Stomach (tissue), 8 donors: ENCODE measurements at regions not wholly inside any gene's neighbourhood (a gene's known extent, or its start where the extent isn't known, plus 50 kb on each side); places are given as distances from the start of the nearest gene placed in this dataset.

Experiments
- DNase-seq, 2 donors: peaks; one replicate each; pipeline versions ENCODE4 v3.0.0 to v3.0.0-alpha.2; 2013 to 2019
- H3K27ac ChIP-seq, 5 donors: fragments of 200-600 bp in 4 of 5; sonication (generic) in 4 of 5; one replicate each; pipeline ENCODE4 v1.5.1; 2013 to 2019; ENCODE audit warnings: mild to moderate bottlenecking in 1 of 5, moderate library complexity in 1 of 5
- H3K27me3 ChIP-seq, 3 donors: fragments of 200-600 bp; sonication (generic); one replicate each; pipeline ENCODE4 v1.5.1; 2017 to 2019; ENCODE audit warnings: mixed run types in 1 of 3
- H3K36me3 ChIP-seq, 4 donors: fragments of 200-600 bp; sonication (generic); 1 replicate in 3 of 4; 2 replicates in 1 of 4; pipeline ENCODE4 v1.5.1; 2016 to 2019
- H3K4me1 ChIP-seq, 4 donors: fragments of 200-600 bp; sonication (generic); one replicate each; pipeline ENCODE4 v1.5.1; 2016 to 2019
- H3K4me3 ChIP-seq, 4 donors: fragments of 200-600 bp; sonication (generic) in 3 of 4; one replicate each; pipeline ENCODE4 v1.5.1; 2016 to 2019; ENCODE audit warnings: mild to moderate bottlenecking in 1 of 4
- H3K9me3 ChIP-seq, 4 donors: fragments of 200-600 bp; sonication (generic); one replicate each; pipeline ENCODE4 v1.5.1; 2016 to 2019
- CTCF ChIP-seq, 7 experiments: fragments of 450-650 bp in 4 of 7; fragments of 200-600 bp in 3 of 7; sonication (generic) in 3 of 7; IDR thresholded peaks; one replicate each; pipeline ENCODE4 v1.5.1; 2016 to 2019; ENCODE audit warnings: antibody characterized with exemption in 7 of 7, control low read depth in 2 of 7, mild to moderate bottlenecking in 1 of 7
- EP300 ChIP-seq: sonication (generic); formaldehyde crosslinking; IDR thresholded peaks from one replicate; pipeline ENCODE4 v1.6.1; 2017; ENCODE audit warnings: antibody characterized with exemption
- POLR2A ChIP-seq, 4 donors: fragments of 450-650 bp; IDR thresholded peaks; one replicate each; pipeline ENCODE4 v1.6.1; 2016; ENCODE audit warnings: antibody characterized with exemption in 4 of 4, control low read depth in 2 of 4, mild to moderate bottlenecking in 1 of 4, moderate library complexity in 1 of 4
- POLR2AphosphoS5 ChIP-seq, 3 donors: sonication (generic); formaldehyde crosslinking; IDR thresholded peaks; one replicate each; pipeline ENCODE4 v1.6.1; 2016; ENCODE audit warnings: antibody characterized with exemption in 3 of 3
- WGBS, 5 donors: extraction: QIAGEN DNeasy Blood & Tissue Kit in 3 of 5; methylation state at CpG; one replicate each; pipeline versions ENCODE4 v1.1.5 to v1.1.7; 2013 to 2018; 5-methylcytosine and 5-hydroxymethylcytosine counted together
- intact Hi-C: fragments of 100-400 bp; cut with DNase I; formaldehyde crosslinking; loops from one replicate; pipeline ENCODE4 v1.15.1; 2023; ENCODE audit warnings: low total_unique reads
- donor health status: healthy with polysubstance abuse.
- donor health status: Bipolar disorder and iron deficiency.
- donor health status: healthy.

- DNase-seq, result no peak
- Histone ChIP-seq H3K27me3 (no peaks in the 10 kb centered on the region), H3K4me1 (peaks cover 0 to 27% (median 15%) of the 10 kb centered on the region in 4 donors), H3K9me3 (no peaks in the 10 kb centered on the region), H3K27ac (no peak overlapping the region), H3K4me3 (no peak overlapping the region), H3K36me3 (no peaks in the 10 kb centered on the region)
- intact Hi-C loops, result loop anchor here (10.0 kb wide), 1 partner anchor 269 kb away; no protein-coding TSS in a partner anchor
- WGBS, 5 donors, result 42 to 57% (median 48%) methylated on average over 2 of the region's 2 CpGs
- TF ChIP-seq POLR2AphosphoS5 (IDR thresholded peaks at IDR 0.05) (no peak), POLR2A (IDR thresholded peaks at IDR 0.05) (no peak), CTCF (IDR thresholded peaks at IDR 0.05) (no peak)
Observed at GRCh38 chr2:13003500-13003899, 286.8 kb downstream of the TRIB2 start.

DNA sequence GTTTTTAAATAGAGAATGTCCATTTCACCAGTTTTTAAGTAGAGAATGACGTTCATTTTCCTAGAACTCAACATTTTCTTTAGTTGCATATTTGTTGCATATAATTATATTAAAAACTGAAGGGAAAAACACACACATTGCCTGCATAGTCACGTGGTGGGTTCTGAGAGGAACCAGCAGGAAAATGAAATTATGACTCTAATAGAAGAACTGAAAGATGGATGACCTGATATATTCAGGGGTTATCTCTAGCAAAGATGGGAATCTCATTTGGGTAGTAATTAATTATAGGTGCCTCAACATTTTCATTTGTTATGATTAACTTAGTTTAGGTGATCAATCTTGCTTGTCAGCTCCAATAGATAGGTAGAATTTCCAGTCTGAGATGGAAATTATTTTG lies 288.3 kb downstream of the TRIB2 start:
- peaks cover 0 to 27% (median 15%) of the 10 kb centered on the region in 4 donors for H3K4me1 ChIP-seq
- 59 to 85% (median 73%) methylated on average over 2 of the region's 2 CpGs for WGBS, 5 donors

DNA sequence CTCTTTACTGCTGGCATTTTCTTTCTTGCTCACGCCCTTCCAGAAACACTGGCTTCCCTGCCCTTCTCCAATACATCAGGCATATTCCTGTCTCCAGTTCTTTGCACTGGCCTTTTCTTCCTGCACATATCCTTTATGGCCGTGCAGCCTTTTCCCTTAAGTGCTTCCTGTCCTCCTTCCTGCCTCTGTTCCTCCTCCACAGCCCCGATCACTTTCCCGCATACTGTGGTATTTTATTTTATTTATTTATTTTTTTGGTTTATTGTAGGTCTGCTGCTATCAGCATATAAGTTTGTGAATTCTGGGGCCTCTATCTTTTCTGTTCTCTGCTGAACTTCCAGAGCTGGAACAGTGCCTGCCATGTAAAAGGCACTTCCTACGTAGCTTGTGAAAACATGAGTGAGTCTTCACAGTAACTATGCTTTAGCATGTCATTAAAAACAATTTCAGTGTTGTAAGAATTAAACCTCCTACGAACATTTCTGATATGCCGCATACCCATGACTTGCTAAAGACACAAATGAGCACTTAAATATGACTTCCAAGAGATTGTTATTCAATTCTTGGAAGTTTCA lies 289.1 kb downstream of the TRIB2 start:
- Histone ChIP-seq H3K27me3 (no peaks in the 10 kb centered on the region), H3K9me3 (no peaks in the 10 kb centered on the region), H3K36me3 (no peaks in the 10 kb centered on the region), H3K4me1 (peaks cover 0 to 27% (median 12%) of the 10 kb centered on the region in 4 donors), H3K27ac (no peak overlapping the region), H3K4me3 (no peak overlapping the region)
- peak in 1 of 2 donors; percentile 30 for DNase-seq
- intact Hi-C loops, result loop anchor here (5.0 to 10.0 kb wide), 2 partner anchors 271 to 1144 kb away; no protein-coding TSS in a partner anchor
- WGBS, 5 donors, result 63 to 74% (median 71%) methylated on average over 7 of the region's 7 CpGs
- TF ChIP-seq CTCF (IDR thresholded peaks at IDR 0.05) (no peak), POLR2AphosphoS5 (IDR thresholded peaks at IDR 0.05) (no peak), EP300 (no peak), POLR2A (IDR thresholded peaks at IDR 0.05) (no peak)

More for the DNA sequence above, 288.3 kb downstream of the TRIB2 start:
- DNase-seq, result no peak
- no peak overlapping the region for H3K27ac ChIP-seq
- no peaks in the 10 kb centered on the region for H3K27me3 ChIP-seq
- H3K9me3 ChIP-seq, result no peaks in the 10 kb centered on the region
- no peak for TF ChIP-seq CTCF (IDR thresholded peaks at IDR 0.05)
- no peak for TF ChIP-seq EP300
- TF ChIP-seq POLR2AphosphoS5 (IDR thresholded peaks at IDR 0.05), result no peak
- intact Hi-C loops, result loop anchor here (5.0 to 10.0 kb wide), 2 partner anchors 270 to 1143 kb away; no protein-coding TSS in a partner anchor
- no peaks in the 10 kb centered on the region for H3K36me3 ChIP-seq
- H3K4me3 ChIP-seq, result no peak overlapping the region

GRCh38 chr2:13006426-13006825 lies 289.7 kb downstream of the TRIB2 start:
- Histone ChIP-seq H3K36me3 (no peaks in the 10 kb centered on the region), H3K27ac (no peak overlapping the region), H3K4me1 (peaks cover 0 to 27% (median 11%) of the 10 kb centered on the region in 4 donors), H3K27me3 (no peaks in the 10 kb centered on the region), H3K4me3 (no peak overlapping the region), H3K9me3 (no peaks in the 10 kb centered on the region)
- TF ChIP-seq EP300 (no peak), POLR2AphosphoS5 (IDR thresholded peaks at IDR 0.05) (no peak), CTCF (IDR thresholded peaks at IDR 0.05) (no peak), POLR2A (IDR thresholded peaks at IDR 0.05) (no peak)
- DNase-seq, result no peak
- WGBS, 5 donors, result 41 to 64% (median 48%) methylated on average over 4 of the region's 4 CpGs
- intact Hi-C loops, result loop anchor here (5.0 to 10.0 kb wide), 2 partner anchors 272 to 1144 kb away; no protein-coding TSS in a partner anchor
